ENCODE measurements at regions not wholly inside any gene's neighbourhood (a gene's known extent, or its start where the extent isn't known, plus 50 kb on each side); places are given as distances from the start of the nearest gene placed in this dataset.
"Not testable (repeated sequence)": the region's sequence is repeated elsewhere in the genome, so short reads cannot be mapped to it uniquely, and the experiment has no call there.

DNA sequence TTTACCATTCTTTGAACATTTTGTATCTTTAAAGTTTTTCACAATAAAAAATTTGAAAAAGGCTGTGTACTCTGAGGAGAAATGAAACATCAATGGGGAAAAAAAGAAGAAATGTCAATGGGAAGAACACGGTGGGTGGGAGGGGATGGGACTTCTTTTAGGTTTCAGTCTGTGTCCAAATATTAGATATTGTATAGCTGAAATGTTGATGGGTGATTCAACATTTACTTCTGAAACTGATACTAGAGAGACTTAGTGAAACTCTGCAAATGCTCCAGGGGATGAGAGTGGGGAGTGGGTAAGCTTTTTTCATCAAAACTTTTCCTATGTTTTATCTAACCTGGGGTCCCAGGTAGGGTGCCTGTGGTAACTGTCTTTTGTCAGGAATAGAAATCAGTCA is 311.9 kb downstream of the MAN2A1 start:
- TF ChIP-seq TCF7L2 (IDR thresholded peaks at IDR 0.05; ENCODE audit: low read depth, low read length) (no peak), POLR2AphosphoS5 (IDR thresholded peaks at IDR 0.05; ENCODE audit: low read depth, low read length) (no peak), SIN3A (IDR thresholded peaks at IDR 0.05; ENCODE audit: borderline replicate concordance, insufficient read depth, low read depth, low read length) (no peak)
- TF ChIP-seq, protein P1, sequence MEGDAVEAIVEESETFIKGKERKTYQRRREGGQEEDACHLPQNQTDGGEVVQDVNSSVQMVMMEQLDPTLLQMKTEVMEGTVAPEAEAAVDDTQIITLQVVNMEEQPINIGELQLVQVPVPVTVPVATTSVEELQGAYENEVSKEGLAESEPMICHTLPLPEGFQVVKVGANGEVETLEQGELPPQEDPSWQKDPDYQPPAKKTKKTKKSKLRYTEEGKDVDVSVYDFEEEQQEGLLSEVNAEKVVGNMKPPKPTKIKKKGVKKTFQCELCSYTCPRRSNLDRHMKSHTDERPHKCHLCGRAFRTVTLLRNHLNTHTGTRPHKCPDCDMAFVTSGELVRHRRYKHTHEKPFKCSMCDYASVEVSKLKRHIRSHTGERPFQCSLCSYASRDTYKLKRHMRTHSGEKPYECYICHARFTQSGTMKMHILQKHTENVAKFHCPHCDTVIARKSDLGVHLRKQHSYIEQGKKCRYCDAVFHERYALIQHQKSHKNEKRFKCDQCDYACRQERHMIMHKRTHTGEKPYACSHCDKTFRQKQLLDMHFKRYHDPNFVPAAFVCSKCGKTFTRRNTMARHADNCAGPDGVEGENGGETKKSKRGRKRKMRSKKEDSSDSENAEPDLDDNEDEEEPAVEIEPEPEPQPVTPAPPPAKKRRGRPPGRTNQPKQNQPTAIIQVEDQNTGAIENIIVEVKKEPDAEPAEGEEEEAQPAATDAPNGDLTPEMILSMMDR (IDR thresholded peaks at IDR 0.05) = no peak
- TF ChIP-seq, protein P2, sequence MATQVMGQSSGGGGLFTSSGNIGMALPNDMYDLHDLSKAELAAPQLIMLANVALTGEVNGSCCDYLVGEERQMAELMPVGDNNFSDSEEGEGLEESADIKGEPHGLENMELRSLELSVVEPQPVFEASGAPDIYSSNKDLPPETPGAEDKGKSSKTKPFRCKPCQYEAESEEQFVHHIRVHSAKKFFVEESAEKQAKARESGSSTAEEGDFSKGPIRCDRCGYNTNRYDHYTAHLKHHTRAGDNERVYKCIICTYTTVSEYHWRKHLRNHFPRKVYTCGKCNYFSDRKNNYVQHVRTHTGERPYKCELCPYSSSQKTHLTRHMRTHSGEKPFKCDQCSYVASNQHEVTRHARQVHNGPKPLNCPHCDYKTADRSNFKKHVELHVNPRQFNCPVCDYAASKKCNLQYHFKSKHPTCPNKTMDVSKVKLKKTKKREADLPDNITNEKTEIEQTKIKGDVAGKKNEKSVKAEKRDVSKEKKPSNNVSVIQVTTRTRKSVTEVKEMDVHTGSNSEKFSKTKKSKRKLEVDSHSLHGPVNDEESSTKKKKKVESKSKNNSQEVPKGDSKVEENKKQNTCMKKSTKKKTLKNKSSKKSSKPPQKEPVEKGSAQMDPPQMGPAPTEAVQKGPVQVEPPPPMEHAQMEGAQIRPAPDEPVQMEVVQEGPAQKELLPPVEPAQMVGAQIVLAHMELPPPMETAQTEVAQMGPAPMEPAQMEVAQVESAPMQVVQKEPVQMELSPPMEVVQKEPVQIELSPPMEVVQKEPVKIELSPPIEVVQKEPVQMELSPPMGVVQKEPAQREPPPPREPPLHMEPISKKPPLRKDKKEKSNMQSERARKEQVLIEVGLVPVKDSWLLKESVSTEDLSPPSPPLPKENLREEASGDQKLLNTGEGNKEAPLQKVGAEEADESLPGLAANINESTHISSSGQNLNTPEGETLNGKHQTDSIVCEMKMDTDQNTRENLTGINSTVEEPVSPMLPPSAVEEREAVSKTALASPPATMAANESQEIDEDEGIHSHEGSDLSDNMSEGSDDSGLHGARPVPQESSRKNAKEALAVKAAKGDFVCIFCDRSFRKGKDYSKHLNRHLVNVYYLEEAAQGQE (IDR thresholded peaks at IDR 0.05; ENCODE audit: insufficient read depth in 1 of 2, low read depth in 2 of 2, low read length in 1 of 2) = no peak
- intact Hi-C loops (cut with micrococcal nuclease; ENCODE audit: unreplicated experiment) = no loop called here
- ATAC-seq (no peak), DNase-seq (ENCODE audit: low read depth, low spot score) (no peak)
- ChIA-PET CTCF (no interaction called here), POLR2A (no interaction called here)
- H3K4me1 ChIP-seq (ENCODE audit: control insufficient read depth, insufficient read depth, low read length) = no peaks in the 10 kb centered on the region
- BruUV-seq (replicated peaks) = no TSS peak
- H3K27ac ChIP-seq (ENCODE audit: low read length) = no peak overlapping the region
- H3K36me3 ChIP-seq (ENCODE audit: control insufficient read depth, insufficient read depth, low read length) = no peaks in the 10 kb centered on the region
- H3K9me3 ChIP-seq (ENCODE audit: control insufficient read depth, insufficient read depth, low read depth, low read length) = no peaks in the 10 kb centered on the region
- H3K4me3 ChIP-seq (ENCODE audit: low read depth in 2 of 2, low read length in 2 of 2) = no peak overlapping the region
- H3K27me3 ChIP-seq (ENCODE audit: control insufficient read depth, insufficient read depth, low read length) = no peaks in the 10 kb centered on the region
- in situ Hi-C loops (cut with HindIII; ENCODE audit: low pct_unique_long_range_greater_than_20kb, low sequenced_read_pairs) = no loop called here

DNA sequence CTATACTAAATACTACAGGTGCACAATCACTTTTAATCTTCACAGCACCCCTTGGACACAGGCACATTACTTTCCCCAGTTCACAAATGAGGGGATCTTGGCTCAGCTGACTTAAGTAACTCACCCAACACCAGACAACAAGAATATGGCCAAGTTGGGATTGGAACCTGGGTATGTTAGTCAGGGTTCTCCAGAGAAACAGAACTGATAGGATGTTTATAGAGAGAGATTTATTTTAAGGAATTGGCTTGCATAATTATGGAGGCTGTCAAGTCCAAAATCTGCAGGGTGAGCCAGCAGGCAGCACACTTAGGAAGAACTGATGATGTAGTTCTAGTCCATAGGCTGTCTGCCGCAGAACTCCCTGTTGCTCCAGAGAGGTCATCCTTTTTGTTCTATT is 312.9 kb downstream of the MAN2A1 start:
- H3K4me1 ChIP-seq (ENCODE audit: control insufficient read depth, insufficient read depth, low read length) = no peaks in the 10 kb centered on the region
- intact Hi-C loops (cut with micrococcal nuclease; ENCODE audit: unreplicated experiment) = no loop called here
- no peaks in the 10 kb centered on the region for H3K36me3 ChIP-seq (ENCODE audit: control insufficient read depth, insufficient read depth, low read length)
- TF ChIP-seq, protein P1 (IDR thresholded peaks at IDR 0.05) = no peak
- TF ChIP-seq SIN3A (IDR thresholded peaks at IDR 0.05; ENCODE audit: borderline replicate concordance, insufficient read depth, low read depth, low read length) (no peak), TCF7L2 (IDR thresholded peaks at IDR 0.05; ENCODE audit: low read depth, low read length) (no peak), POLR2AphosphoS5 (IDR thresholded peaks at IDR 0.05; ENCODE audit: low read depth, low read length) (no peak)
- TF ChIP-seq, protein P2 (IDR thresholded peaks at IDR 0.05; ENCODE audit: insufficient read depth in 1 of 2, low read depth in 2 of 2, low read length in 1 of 2) = no peak
- H3K27me3 ChIP-seq (ENCODE audit: control insufficient read depth, insufficient read depth, low read length) = no peaks in the 10 kb centered on the region
- no peak overlapping the region for H3K27ac ChIP-seq (ENCODE audit: low read length)
- H3K4me3 ChIP-seq (ENCODE audit: low read depth in 2 of 2, low read length in 2 of 2) = no peak overlapping the region
- in situ Hi-C loops (cut with HindIII; ENCODE audit: low pct_unique_long_range_greater_than_20kb, low sequenced_read_pairs) = no loop called here
- CTCF ChIA-PET = no interaction called here
- DNase-seq (ENCODE audit: low read depth, low spot score) = no peak
- H3K9me3 ChIP-seq (ENCODE audit: control insufficient read depth, insufficient read depth, low read depth, low read length) = no peaks in the 10 kb centered on the region
- POLR2A ChIA-PET = no interaction called here
- no peak for ATAC-seq
- no TSS peak for BruUV-seq (replicated peaks)

DNA sequence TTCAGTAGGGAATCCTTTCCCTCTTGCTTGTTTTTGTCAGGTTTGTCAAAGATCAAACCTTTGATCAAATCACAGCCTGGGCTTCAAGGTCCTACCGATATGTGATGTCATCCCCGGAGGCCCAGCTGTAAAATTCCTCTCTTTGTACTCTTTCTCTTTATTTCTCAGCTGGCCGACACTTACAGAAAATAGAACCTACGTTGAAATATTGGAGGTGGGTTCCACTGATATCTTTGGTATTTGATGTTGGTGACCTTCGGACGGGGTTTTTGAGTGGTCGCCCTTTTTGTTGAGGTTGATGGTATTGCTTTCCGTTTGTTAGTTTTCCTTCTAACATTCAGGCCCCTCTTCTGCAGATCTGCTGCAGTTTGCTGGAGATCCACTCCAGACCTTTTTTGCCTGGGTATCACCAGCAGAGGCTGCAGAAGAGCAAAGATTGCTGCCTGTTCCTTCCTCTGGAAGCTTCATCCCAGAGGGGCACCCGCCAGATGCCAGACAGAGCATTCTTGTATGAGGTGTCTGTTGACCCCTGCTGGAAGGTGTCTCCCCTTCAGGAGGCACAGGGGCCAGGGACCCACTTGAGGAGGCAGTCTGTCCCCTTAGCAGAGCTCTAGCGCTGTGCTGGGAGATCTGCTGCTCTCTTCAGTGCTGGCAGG is 316.3 kb downstream of the MAN2A1 start:
- BruUV-seq (replicated peaks); H3K9me3 ChIP-seq (ENCODE audit: control insufficient read depth, insufficient read depth, low read depth, low read length); POLR2A ChIA-PET; H3K4me1 ChIP-seq (ENCODE audit: control insufficient read depth, insufficient read depth, low read length); intact Hi-C loops (cut with micrococcal nuclease; ENCODE audit: unreplicated experiment); in situ Hi-C loops (cut with HindIII; ENCODE audit: low pct_unique_long_range_greater_than_20kb, low sequenced_read_pairs); H3K27ac ChIP-seq (ENCODE audit: low read length); DNase-seq (ENCODE audit: low read depth, low spot score); H3K27me3 ChIP-seq (ENCODE audit: control insufficient read depth, insufficient read depth, low read length); H3K4me3 ChIP-seq (ENCODE audit: low read depth in 2 of 2, low read length in 2 of 2); H3K36me3 ChIP-seq (ENCODE audit: control insufficient read depth, insufficient read depth, low read length); CTCF ChIA-PET; ATAC-seq: not testable (repeated sequence)

All from Panc1 (cell line).